GM04504 (cell line): ENCODE measurements at regions not wholly inside any gene's neighbourhood (a gene's known extent, or its start where the extent isn't known, plus 50 kb on each side); places are given as distances from the start of the nearest gene placed in this dataset.

Source experiments
- DNase-seq: peaks from one replicate; pipeline ENCODE4 v3.0.0-alpha.2; 2012; ENCODE audit warnings: low read depth

DNA sequence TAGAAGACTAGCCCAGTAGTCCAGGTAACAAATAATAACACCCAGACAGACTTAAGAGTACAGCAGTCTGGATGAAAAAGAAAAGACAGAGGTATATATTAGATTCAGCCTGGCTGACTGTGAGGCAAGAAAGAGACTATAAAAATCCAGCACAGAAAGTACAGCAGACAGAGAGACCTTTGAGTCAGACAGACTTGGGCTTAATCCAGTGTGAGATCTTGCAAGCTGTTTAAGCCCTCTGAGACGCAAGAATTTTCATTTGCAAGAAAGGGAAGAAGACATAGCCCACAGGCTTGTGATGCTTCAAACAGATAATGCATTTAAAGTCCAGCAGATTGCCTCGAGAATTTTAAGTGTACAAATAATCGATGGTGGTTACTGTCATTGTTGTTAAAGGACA is 471.4 kb downstream of the LIG4 start:
- peak; percentile 23 for DNase-seq

DNA sequence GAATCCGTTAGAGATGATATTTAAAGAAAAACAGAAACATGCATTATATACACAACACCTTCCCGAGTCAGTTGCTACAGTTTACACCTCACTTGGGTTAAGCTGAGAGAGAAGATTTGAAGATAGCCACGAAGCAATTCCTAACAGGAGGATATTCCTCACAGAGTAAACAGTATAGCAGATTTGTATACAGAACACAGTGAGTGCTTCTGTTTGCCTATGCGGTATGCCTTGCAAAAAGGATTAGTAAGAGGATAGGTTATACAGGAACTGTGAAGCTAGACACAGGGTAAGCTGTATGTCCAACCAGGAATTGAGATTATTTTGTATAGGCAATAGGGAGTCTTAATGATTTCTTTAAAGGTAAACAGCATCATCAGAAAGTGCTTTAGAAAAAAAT is 471.8 kb downstream of the LIG4 start:
- no peak for DNase-seq

DNA sequence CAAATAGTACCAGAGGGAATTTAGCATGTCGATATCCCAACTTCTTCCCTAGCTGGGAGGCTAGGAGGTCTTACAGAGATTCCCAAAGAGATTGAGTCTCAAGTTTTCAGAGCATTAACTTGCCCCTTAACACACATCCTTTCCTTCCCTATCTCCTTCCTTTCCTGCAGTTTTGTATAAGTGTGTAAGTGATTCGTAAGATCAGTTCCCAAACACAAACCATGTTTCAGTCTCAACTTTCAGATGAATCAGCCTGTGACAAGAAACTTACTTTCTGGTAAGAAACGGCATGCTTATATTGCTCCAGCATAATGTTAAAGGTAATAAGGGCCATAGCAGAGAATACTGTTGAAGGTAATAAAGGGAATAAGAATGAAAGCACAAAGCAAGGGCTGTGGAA is 472.2 kb downstream of the LIG4 start:
- no peak for DNase-seq

DNA sequence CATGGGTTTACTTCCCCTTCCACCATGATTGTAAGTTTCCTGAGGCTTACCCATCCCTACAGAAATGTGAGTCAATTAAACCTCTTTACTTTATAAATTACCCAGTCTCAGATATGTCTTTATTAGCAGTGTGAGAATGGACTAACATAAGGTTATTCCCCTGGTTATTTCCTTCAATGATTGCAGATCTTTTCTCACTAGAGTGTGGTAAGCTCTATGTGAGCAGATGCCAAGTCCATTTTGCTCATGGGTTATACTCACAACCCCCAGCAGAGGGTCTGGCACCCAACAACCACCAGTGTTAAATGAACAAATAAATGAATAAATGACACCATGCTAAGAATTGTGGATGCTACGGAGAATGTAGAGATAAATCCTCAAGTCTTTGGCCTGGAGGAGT is 472.8 kb downstream of the LIG4 start:
- DNase-seq = no peak

DNA sequence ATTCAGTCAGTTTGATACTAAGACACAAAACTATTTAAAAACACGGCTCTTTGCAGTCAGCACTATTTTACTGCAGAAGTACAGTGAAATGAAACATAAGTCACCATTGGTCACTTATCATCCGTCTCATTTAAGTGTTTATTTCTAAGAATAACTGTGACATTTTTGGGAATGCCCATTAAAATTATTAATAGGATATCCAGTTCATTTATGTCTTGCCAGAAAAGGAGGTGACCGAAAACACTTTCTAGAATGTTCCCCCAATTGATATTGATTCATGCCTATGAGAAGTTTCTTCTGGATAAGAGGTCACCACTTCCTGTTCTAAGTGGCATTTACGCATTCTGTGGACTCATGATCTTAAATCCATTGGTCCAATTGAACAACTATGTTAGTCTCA is 477.3 kb downstream of the LIG4 start:
- DNase-seq = no peak

DNA sequence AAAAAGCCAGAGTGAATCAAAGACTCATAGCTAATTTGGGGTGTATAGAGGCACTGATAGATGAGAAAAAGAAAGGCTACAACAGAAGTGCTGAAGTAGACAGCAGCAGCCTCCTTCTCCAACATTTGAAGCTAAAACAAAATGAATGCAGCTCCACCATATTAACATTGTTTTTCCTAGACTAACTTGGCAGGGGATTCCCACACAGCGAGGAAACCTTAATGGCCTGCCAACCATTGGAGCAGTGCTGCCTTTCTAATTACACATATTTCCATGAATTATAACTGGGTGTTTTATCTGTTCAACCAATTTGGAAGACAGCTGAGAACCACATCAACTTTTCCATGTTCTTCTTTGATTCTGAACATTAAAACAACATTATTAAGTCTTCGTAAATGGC is 478.6 kb downstream of the LIG4 start:
- DNase-seq = no peak

DNA sequence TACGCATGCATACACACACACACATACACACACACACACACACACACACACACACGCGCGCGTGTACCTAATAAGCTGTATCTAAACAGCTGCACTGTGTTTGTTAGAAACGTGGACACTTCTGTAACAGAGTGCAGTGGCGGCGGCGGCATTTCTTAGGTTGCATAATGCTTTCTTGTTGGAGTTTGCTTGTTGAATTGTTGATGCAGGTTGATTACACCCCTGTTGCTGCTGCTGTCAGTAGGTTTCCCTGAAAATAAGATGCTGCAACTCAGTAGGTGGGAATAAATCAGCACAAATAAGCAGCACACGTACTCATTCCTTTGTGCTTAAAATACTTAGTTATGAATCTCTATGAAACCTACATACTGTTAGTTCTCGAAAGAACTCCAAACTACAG is 479.2 kb downstream of the LIG4 start:
- DNase-seq = no peak

DNA sequence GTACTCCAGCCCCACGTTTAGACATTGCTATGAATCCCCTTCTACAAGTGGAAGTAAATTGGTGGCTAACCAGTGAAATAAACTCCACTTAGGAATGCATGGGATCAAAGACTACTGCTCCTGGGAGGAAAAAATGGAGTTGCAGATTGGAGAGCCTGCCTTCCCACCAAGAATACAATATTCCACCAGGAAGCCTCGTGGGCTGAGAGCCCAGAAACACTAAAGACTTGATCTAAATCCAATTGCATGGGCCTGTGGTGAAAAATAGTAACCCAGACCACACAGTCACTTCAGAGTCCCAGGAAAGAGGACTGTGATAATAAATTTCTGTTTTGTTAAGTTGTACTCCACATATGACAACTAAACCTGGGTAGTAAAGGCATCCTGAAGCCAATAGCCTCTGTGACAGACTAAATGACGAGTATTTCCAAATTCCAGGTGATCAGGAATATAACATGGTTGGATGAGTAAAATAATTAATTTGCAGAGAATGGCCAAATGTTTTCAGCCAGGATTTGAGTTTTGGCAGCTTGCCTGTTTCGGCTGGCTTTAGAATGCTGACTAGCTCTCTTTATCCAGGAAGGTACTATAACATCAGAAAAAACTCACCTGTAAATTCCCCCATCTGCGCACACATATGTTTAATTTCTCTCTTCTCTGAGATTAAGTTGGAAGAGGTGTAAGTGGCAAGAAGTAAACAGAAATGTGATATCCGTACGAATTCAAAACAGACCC is 480.3 kb downstream of the LIG4 start:
- DNase-seq = no peak

DNA sequence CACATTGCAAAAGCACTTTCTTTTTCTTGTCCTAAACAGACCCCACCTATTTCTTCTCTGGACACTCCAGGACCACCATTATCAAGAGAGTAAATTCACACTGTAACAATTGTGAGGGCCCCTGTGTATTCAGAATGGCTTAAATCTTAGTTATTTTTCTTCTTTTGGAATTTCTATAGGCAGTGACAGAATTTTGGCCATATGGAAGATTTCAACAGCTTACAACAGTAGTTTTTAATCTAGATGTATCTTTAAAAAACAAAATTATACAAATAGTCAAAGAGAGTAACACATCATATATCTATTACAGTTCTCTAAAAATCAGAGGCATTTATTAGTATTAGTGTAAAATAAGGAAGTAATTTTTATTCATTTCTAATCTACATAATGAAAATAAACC is 482.1 kb downstream of the LIG4 start:
- DNase-seq = no peak

DNA sequence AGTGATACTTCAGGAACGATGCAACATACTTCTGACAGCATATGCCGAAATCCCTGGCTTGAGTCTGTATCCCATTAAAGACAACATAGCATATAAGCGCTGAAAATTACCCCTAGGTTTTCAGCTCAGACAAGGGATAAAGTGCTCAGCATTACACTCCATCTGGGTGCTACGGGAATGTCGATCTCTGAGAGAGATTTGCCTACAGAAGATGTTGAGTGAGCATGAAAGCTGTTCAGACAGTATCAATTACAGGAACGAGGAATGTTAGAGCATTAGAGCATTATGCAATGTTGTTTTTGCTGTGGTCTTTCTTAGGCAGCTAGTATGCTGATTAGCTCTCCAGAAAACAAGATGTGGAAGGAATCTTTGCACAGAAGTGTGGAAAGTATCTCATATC is 484.5 kb downstream of the LIG4 start:
- DNase-seq = no peak

DNA sequence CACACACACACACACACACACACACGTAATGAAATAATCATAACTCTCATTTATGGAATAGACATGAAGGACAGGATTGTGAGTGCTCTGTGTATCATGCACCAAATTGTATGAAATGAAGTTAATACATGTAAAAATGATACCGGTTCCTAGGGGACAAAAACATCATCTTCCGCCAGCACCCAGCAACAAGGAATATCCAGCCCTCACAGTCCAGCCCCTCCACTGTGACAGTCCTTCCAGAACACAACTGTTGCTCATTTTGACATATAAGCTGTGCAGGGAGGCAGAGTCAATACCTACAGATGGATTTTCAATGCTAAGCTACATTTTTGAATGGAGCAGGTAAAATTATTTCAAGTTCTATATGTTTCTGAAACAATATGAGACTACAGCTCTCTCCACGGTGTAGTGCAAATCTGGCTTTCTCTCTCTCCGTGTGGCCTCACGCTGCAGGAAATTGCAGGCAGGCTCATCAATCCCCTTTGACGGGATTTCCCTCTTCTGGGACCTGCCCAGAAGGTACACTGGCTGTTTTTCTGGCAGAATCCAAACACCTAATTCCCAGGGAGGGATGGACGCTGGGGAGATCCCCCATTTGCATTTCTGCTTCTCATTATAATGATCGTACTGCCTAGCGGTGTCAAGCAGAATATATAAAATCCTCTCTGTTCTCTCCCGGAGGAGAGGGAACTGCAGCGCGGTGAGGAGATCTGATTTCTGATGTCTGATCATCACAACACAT is 494.0 kb downstream of the LIG4 start:
- no peak for DNase-seq

DNA sequence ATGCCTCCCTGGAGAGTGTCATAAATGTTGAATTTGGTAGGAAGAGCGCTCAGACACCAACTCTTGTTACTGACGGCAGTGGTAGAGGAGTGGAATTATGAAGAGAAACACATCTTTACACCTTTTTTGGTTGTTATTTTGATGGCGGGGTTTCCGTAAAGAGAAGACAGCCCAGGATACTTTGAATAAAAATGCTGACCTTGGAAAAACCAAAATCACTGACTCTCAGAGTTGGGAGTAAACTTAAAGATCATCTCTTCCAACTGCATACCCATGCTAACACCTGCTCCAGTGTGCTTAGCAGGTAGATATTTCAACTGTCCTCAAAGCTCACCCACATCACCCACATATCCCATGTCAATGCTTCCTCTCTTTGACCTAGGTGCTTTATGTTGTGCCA is 498.6 kb downstream of the LIG4 start:
- no peak for DNase-seq

DNA sequence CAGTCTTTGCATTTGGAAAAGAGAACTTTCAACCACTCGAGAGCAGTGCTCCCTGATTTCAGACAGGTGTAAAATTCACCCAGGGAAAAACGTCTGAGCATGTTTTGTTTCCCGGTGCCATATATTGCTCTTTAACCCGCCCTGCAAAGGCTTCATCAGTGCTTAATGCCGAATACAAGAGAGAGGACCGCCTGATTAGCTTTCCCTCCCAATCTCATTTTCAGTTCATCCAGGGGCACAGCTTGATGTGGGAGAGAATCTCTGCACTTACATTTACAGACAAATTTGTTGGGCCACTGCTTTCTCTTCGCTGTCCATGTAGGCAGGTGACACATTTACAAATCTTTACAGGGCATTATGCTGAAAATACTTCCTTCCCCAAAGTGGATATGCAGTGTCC is 499.1 kb downstream of the LIG4 start:
- no peak for DNase-seq

DNA sequence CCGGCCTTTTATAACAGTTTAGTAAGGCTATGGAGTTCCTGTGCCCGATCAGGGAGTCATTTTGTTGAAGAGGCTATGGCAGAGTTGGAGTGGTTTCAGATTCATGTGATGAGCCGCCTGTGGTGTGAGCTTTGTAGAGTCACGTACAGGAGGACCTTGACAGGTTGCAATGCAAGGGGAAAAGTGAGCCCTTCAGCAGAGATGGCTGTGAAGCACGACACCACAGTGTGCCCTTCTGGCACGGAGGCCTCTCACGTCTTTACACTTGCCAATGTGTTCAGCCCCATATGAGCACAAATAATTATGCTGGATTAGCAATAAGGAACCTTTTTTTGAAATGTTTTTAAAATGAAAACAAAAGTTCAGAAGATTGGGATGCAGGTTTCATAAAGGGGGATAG is 499.8 kb downstream of the LIG4 start:
- DNase-seq = no peak

DNA sequence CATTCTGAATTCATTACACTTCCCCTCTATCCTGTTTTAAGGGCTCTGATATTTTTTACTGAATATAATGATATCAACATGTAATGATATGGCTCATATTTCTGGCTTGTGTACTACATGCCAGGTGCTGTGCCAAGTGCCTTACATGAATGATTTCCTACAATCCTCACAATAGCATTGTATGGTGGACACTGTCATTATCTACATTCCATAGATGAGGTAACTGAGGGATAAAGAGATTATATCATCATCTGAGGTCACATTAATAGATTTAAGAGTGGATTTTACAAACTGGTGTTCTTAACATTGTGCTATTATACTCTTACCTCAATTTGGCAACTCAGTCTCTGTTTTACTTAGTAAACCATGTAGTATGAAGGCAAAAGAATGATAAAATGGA is 502.0 kb downstream of the LIG4 start:
- no peak for DNase-seq

DNA sequence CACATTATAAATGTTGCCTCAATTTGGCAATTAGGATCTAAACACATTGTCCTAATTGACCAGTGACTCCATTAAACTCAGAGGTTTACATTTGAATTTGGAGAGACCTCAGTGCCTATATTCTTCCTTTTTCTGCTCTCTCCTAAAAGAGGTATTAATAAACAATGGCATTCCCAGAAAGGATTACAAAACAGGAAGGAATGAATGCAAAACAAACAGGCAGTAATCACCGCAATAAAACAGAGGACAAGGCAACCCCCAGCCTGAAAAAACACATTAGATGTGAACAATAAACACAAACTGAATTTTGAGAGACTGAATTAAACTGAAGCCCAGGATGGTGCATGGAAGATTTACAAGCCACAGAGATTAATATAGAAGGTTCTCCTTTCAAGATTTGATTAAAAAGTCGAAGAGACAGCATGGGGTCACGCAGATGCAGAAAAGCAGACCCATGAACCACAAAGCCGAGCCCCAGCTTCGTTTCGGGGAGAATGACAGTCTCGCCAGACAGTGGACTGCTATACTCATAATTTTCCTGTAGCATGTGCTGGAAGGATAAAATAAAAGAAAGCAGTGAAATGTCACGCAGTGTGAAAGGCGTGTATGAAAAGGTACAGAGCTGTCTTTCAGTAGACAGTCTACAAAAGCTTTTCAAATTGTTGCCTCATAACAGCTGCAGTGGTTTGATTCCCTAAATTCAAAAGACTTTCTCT is 503.0 kb downstream of the LIG4 start:
- no peak for DNase-seq

DNA sequence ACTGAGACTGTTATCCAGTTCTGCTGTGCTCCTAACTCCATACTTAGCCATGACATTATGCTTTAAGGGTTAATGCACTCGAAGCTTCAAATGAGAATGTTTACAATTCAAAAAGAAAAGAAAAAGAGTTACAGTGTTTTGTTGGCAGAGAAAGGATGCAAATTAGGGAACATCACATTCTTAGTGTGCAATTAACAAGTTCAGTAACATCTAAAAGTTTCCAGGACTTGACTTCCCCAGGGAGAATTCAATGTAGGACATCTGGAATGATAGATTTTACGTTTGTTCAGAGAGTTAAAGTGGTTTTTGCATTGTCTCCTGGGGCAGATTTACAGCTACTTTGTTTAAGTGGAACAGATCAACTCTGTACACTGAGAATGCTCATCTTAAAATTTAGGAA is 525.2 kb downstream of the LIG4 start:
- no peak for DNase-seq

DNA sequence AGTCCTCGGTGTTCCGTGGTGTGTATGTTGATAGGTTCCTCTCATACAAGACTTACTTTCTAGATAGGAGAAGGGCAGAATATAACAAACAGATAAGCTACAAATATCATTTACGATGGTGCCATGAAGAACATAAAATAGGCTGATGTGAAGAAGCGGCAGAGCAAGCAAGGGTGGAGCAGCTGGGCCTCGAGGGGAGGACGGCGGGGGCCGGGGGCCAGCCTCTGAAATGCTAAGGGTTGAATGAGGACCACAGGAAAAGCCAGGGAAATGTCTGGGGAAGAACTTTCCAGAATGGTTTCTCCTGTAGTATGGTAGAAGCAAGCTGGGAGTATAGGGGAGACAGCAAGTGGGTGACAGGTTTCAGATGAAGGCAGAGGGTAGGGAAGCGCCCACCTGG is 529.5 kb downstream of the LIG4 start:
- DNase-seq = no peak

DNA sequence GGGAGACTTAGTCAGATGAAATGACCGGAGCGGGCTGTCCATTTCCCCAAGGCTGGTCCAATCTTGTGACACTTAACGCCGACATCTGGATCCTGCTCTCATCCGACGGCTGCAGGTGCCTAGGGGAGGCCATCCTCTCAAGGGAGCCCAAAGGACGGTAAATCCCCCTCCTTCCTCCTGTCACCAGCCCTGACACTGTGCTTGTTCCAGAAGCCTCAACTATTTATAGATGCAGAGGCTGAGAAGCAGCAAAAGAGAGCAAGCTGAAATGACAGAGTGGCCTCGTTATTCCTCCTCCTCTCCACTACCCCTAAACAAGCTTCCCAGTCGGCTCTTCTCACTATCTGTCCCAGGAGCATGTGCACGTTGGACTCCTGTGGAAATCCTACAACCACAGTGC is 533.7 kb downstream of the LIG4 start:
- DNase-seq = no peak

DNA sequence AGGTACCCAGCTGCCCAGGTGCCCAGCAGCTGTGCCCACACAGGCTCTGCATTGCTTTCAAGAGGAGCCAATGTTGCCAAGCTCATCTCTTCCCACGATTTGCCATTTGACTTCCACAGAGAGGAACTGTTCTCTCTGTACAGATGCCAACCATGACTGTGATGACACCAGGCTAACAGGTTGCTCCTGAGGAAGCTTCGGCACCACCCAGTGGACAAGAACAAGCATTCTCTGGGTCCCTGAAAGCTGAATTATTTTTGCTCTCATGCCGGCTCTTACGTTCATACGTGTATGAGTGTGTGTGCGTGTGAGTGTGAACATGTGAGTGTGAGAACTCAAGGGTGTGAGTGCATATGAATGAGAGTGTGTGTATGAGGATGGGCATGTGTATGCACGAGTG is 535.2 kb downstream of the LIG4 start:
- no peak for DNase-seq

DNA sequence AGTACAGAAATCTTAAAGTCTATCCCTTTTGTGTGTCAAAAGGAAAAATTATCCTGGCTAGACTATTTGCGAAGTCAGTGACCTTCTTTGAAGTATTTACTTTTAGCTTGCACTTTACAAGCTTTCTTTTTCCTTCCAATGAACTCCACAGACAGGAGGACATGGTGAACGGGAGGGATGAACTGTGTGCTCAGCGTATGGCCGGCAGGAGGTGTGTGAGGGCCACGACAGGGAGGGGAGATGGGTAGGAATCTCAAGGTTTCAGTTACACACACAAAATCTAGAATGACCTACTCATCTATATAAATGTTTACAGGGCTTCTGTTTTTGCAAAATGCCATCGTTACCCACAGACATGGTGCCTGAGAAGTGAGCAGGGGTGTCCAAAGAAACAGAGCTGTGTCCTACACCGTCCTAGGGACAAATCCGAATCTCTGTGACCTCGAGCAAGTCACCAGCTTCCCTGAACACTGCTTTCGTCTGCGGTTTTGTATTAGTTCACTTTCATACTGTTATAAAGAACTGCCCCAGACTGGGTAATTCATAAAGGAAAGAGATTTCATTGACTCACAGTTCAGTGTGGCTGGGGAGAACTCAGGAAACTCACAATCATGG is 537.2 kb downstream of the LIG4 start:
- no peak for DNase-seq

DNA sequence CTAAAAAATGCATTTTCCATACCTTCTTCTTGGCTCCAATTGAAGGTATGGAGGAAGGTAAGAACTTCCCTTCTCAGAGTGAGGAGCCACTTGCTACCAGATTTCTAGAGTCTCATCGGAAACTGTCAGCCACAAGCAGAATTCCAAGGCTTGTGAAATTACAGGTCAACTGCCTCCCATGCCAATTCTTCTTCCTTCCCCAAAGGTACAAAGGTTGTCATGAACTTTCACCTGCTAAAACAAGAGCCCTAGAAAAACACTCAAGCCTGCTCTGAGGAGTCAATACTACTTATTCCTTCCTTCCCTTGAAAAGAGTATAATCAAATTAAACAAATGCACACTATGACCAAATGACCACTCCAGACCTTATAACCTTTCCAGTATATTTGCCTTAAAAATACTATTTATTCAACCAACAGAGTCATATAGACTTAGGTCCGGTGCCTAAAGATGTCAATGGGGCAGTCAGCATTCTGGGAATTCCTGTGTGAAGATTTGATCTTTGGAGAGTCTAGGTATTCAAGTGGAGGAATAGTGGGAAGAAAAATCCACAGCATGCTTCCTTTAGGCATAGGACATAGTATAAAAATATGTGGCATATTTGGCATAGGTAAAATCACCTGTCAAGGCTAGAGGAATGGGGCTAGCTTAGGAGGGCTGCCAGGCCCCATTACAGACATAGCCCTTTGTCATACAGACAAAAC is 539.3 kb downstream of the LIG4 start:
- DNase-seq = no peak
